Adrenal gland (tissue), 9 donors: ENCODE measurements at regions not wholly inside any gene's neighbourhood (a gene's known extent, or its start where the extent isn't known, plus 50 kb on each side); places are given as distances from the start of the nearest gene placed in this dataset.

Experiments
- DNase-seq, 7 donors: peaks; one replicate each; pipeline ENCODE4 v3.0.0-alpha.2; 2019 to 2020
- H3K27ac ChIP-seq, 5 donors: fragments of 200-600 bp; sonication (generic) in 4 of 5; 1 replicate in 3 of 5; 2 replicates in 2 of 5; pipeline versions ENCODE4 v1.5.1 to v1.8.0; 2016 to 2020; ENCODE audit warnings: mild to moderate bottlenecking in 1 of 5
- H3K27me3 ChIP-seq: fragments of 200-600 bp; 2 replicates; pipeline ENCODE4 v1.8.0; 2021
- H3K36me3 ChIP-seq, 2 donors: fragments of 200-600 bp; replicated peaks in 1 of 2; 1 replicate in 1 of 2; 2 replicates in 1 of 2; pipeline versions ENCODE4 v1.5.1 to v1.8.0; 2018 to 2022
- H3K4me1 ChIP-seq, 2 donors: fragments of 200-600 bp; replicated peaks in 1 of 2; 1 replicate in 1 of 2; 2 replicates in 1 of 2; pipeline versions ENCODE4 v1.5.1 to v1.8.0; 2018 to 2021
- H3K4me3 ChIP-seq, 4 donors: fragments of 200-600 bp; sonication (generic) in 3 of 4; one replicate each; pipeline ENCODE4 v1.5.1; 2016 to 2018
- H3K9me3 ChIP-seq, 3 donors: fragments of 200-600 bp; sonication (generic) in 1 of 3; replicated peaks in 1 of 3; 1 replicate in 2 of 3; 2 replicates in 1 of 3; pipeline versions ENCODE4 v1.5.1 to v1.8.0; 2016 to 2021
- CTCF ChIP-seq, 6 experiments: fragments of 450-650 bp in 4 of 6; fragments of 200-600 bp in 2 of 6; sonication (generic) in 1 of 6; IDR thresholded peaks; 1 replicate in 5 of 6; 2 replicates in 1 of 6; pipeline versions ENCODE4 v1.5.1 to v1.8.0; 2016 to 2021; ENCODE audit warnings: antibody characterized with exemption in 6 of 6, mild to moderate bottlenecking in 2 of 6, moderate library complexity in 1 of 6
- POLR2A ChIP-seq, 2 donors: fragments of 450-650 bp; IDR thresholded peaks; one replicate each; pipeline ENCODE4 v1.6.1; 2017; ENCODE audit warnings: antibody characterized with exemption in 2 of 2, mild to moderate bottlenecking in 2 of 2, moderate library complexity in 1 of 2
- WGBS, 4 donors: extraction: QIAGEN DNeasy Blood & Tissue Kit in 2 of 4; methylation state at CpG; one replicate each; pipeline versions ENCODE4 v1.1.5 to v1.1.7; 2013 to 2017; 5-methylcytosine and 5-hydroxymethylcytosine counted together
- intact Hi-C, 2 donors: fragments of 100-400 bp; cut with DNase I; formaldehyde crosslinking; loops; one replicate each; pipeline versions ENCODE4 v1.14.1 to v1.15.0; 2022 to 2023
- donor health status: healthy with polysubstance abuse.
- donor health status: Bipolar disorder and iron deficiency.
- donor health status: DM: yes; HTN: yes; CAD: no.
- donor health status: DM: no; HTN: no; CAD: no.
- donor health status: DM: no; HTN: no; CAD: no.

GRCh38 chr10:107847620-107848019 is 683.1 kb upstream of the SORCS1 start:
- H3K9me3 ChIP-seq: no peaks in the 10 kb centered on the region
- H3K4me1 ChIP-seq: no peaks in the 10 kb centered on the region
- intact Hi-C loops: no loop called here
- no peaks in the 10 kb centered on the region for H3K27me3 ChIP-seq
- TF ChIP-seq CTCF (IDR thresholded peaks at IDR 0.05): no peak
- no peak for TF ChIP-seq POLR2A (IDR thresholded peaks at IDR 0.05)
- no peak overlapping the region for H3K4me3 ChIP-seq
- no peak overlapping the region for H3K27ac ChIP-seq
- no peak for DNase-seq
- H3K36me3 ChIP-seq: no peaks in the 10 kb centered on the region
- WGBS, 4 donors: 64 to 75% (median 71%) methylated on average over 2 of the region's 2 CpGs

GRCh38 chr10:107834706-107835105 is 670.2 kb upstream of the SORCS1 start:
- TF ChIP-seq POLR2A (IDR thresholded peaks at IDR 0.05): no peak
- TF ChIP-seq CTCF (IDR thresholded peaks at IDR 0.05): no peak

GRCh38 chr10:107831772-107832171 is 667.3 kb upstream of the SORCS1 start:
- TF ChIP-seq CTCF (IDR thresholded peaks at IDR 0.05): no peak
- no peak for TF ChIP-seq POLR2A (IDR thresholded peaks at IDR 0.05)
- Histone ChIP-seq H3K27ac (no peak overlapping the region), H3K36me3 (no peaks in the 10 kb centered on the region), H3K9me3 (no peaks in the 10 kb centered on the region), H3K4me1 (no peaks in the 10 kb centered on the region), H3K27me3 (no peaks in the 10 kb centered on the region), H3K4me3 (no peak overlapping the region)
- 60 to 83% (median 77%) methylated on average over 2 of the region's 2 CpGs for WGBS, 4 donors
- DNase-seq: no peak
- intact Hi-C loops: no loop called here

More at GRCh38 chr10:107834706-107835105, 670.2 kb upstream of the SORCS1 start:
- Histone ChIP-seq H3K36me3 (no peaks in the 10 kb centered on the region), H3K9me3 (no peaks in the 10 kb centered on the region), H3K27ac (no peak overlapping the region), H3K4me3 (no peak overlapping the region), H3K4me1 (no peaks in the 10 kb centered on the region), H3K27me3 (no peaks in the 10 kb centered on the region)
- 38 to 60% (median 56%) methylated on average over 1 of the region's 1 CpG for WGBS, 4 donors
- DNase-seq: no peak
- intact Hi-C loops: no loop called here

- Histone ChIP-seq H3K4me1 (no peaks in the 10 kb centered on the region), H3K27ac (no peak overlapping the region), H3K4me3 (no peak overlapping the region), H3K9me3 (no peaks in the 10 kb centered on the region), H3K27me3 (no peaks in the 10 kb centered on the region), H3K36me3 (no peaks in the 10 kb centered on the region)
- WGBS, 4 donors: 23 to 30% (median 27%) methylated on average over 3 of the region's 3 CpGs
- no peak for DNase-seq
- intact Hi-C loops: no loop called here
- no peak for TF ChIP-seq POLR2A (IDR thresholded peaks at IDR 0.05)
- TF ChIP-seq CTCF (IDR thresholded peaks at IDR 0.05): no peak
Measured at GRCh38 chr10:107829161-107829560, 664.7 kb upstream of the SORCS1 start.
